Activated gamma-delta T cell treated with anti-CD3 and anti-CD28 coated beads, Interleukin-2, amount 50 U/mL, for 16 hours (primary cell): ENCODE measurements at regions not wholly inside any gene's neighbourhood (a gene's known extent, or its start where the extent isn't known, plus 50 kb on each side); places are given as distances from the start of the nearest gene placed in this dataset.
"Not testable (repeated sequence)": the region's sequence is repeated elsewhere in the genome, so short reads cannot be mapped to it uniquely, and the experiment has no call there.

ENCODE experiments used
- DNase-seq: peaks from one replicate; pipeline ENCODE4 v3.0.0-alpha.2; 2020; ENCODE audit warnings: low read depth

GRCh38 chr9:135380311-135380960 is 99.1 kb upstream of the PPP1R26 start:
- DNase-seq: no peak

- no peak for DNase-seq
Observed at GRCh38 chr9:135381762-135382310, 97.7 kb upstream of the PPP1R26 start.

GRCh38 chr9:135384226-135384625 is 95.4 kb upstream of the PPP1R26 start:
- DNase-seq: no peak

GRCh38 chr9:135384815-135385405 is 94.7 kb upstream of the PPP1R26 start:
- not testable (repeated sequence) for DNase-seq

GRCh38 chr9:135385793-135386192 is 93.8 kb upstream of the PPP1R26 start:
- DNase-seq: no peak

GRCh38 chr9:135387976-135388375 is 91.6 kb upstream of the PPP1R26 start:
- DNase-seq: no peak

GRCh38 chr9:135388530-135388929 is 91.1 kb upstream of the PPP1R26 start:
- no peak for DNase-seq

GRCh38 chr9:135391759-135392158 is 87.8 kb upstream of the PPP1R26 start:
- DNase-seq: no peak

- DNase-seq: no peak
Observed at GRCh38 chr9:135392511-135392910, 87.1 kb upstream of the PPP1R26 start.

GRCh38 chr9:135394131-135394530 is 85.5 kb upstream of the PPP1R26 start:
- no peak for DNase-seq

- DNase-seq: no peak
Observed at GRCh38 chr9:135394699-135395645, 84.6 kb upstream of the PPP1R26 start.

GRCh38 chr9:135397142-135397541 is 82.4 kb upstream of the PPP1R26 start:
- DNase-seq: no peak

- no peak for DNase-seq
Observed at GRCh38 chr9:135399000-135399649, 80.5 kb upstream of the PPP1R26 start.

GRCh38 chr9:135400496-135400895 is 79.1 kb upstream of the PPP1R26 start:
- DNase-seq: no peak

GRCh38 chr9:135401218-135401617 is 78.4 kb upstream of the PPP1R26 start:
- DNase-seq: no peak

- no peak for DNase-seq
Observed at GRCh38 chr9:135402048-135402738, 77.4 kb upstream of the PPP1R26 start.

GRCh38 chr9:135402739-135403695 is 76.6 kb upstream of the PPP1R26 start:
- no peak for DNase-seq

- DNase-seq: no peak
Observed at GRCh38 chr9:135403733-135404450, 75.7 kb upstream of the PPP1R26 start.

- DNase-seq: no peak
Observed at GRCh38 chr9:135404451-135405144, 75.0 kb upstream of the PPP1R26 start.
